Left ventricle myocardium superior (tissue), 1 donor: ENCODE measurements at regions not wholly inside any gene's neighbourhood (a gene's known extent, or its start where the extent isn't known, plus 50 kb on each side); places are given as distances from the start of the nearest gene placed in this dataset.
"Not testable (repeated sequence)": the region's sequence is repeated elsewhere in the genome, so short reads cannot be mapped to it uniquely, and the experiment has no call there.

Experiments
- ATAC-seq: fragments of 200-7000 bp; cut with Tn5 transposase; one replicate; pipeline ENCODE4 v1.9.1; 2020; ENCODE audit warnings: mild to moderate bottlenecking, moderate library complexity
- DNase-seq: peaks from one replicate; pipeline ENCODE4 v3.0.0-alpha.2; 2020
- intact Hi-C: fragments of 100-400 bp; cut with micrococcal nuclease; formaldehyde crosslinking; loops from one replicate; pipeline ENCODE4 v1.11.0; 2022
- donor health status: DM: no; HTN: yes; CAD: no; lungs with severe emphysema.

- no peak for ATAC-seq
- intact Hi-C loops = no loop called here
- no peak for DNase-seq
Observed at GRCh38 chr20:47860049-47860830, 75.0 kb upstream of the SULF2 start.

DNA sequence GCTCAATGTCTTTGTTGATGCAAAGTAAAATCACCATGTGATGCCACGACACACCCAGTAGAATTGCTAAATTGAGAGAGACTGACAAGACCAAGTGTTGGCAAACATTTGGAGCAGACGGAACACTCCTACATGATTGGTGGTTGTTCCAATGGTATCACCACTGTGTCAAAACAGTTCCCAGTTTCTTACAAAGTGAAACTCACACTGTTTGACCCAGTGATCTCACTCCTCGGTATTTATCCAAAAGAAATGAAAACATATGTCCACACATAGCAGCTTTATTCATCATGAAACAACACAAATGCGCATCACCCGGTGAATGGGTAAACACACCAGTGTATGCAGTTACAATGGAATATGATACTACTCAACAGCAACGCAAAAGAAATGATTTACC, 74.0 kb upstream of the SULF2 start:
- DNase-seq (no peak), ATAC-seq (peak; percentile 20)
- intact Hi-C loops = no loop called here

DNA sequence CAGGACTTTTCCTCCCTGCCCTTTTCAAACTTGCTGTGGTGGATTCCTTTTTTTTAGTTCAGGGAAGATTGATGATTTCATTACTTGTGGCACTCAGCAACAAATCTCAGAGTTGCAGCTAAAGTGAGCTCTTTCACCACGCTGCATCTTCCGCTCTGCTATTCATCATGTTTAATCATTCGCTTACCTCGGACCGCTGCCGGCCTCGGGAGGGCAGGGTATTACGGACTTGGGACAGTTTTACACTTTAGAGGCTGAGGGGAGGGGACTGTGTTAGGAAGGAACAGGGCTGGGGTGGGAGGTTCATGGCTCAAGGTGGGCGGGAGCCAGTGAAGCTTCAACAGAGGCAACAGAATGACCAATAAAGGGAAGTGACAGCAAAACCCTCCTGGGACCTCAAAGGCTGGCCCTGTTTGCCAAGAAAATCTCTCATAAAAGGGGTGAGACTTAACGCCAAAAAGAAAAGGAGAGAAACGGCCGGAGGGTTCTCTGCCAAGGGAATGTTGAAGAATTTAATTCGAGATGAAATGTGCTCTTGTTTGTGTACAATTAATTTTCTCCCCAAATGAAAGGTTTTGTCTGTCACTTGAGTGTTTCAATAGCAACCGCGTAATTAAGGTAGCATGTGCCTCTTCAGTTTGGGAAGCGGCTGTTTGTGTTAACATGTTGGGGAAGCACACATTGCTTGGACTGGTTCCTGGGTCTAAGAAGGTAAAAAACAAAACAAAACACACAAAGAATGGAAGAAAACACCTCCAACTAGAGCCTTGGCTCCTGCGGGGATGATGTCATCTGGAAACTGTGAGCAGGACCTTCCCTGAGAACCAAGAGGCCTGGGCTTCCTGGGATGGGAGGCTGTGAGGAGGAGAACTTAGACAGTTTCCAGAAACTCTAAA, 72.5 kb upstream of the SULF2 start:
- DNase-seq (no peak), ATAC-seq (peak; percentile 78)
- intact Hi-C loops = no loop called here

DNA sequence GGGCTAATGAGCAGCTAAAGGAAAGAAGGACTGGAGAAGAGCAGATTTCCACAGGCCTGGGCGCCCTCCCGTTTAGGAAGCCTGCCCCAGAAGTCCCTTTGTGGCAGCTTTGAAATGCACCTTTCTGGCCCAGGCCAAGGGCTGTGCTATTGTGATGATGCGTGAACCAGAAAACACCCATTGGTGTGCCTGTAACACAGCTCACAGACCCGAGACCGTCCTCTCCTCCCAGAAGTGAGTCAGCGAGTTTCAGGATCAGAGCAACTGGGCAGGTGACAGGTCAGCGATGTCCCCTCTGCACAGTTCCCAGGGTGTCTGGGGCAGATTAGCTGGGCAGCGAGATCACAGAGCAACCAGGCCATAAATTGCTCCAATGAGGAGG, 71.9 kb upstream of the SULF2 start:
- ATAC-seq (no peak), DNase-seq (no peak)
- intact Hi-C loops = no loop called here

GRCh38 chr20:47855799-47856198, 70.5 kb upstream of the SULF2 start:
- ATAC-seq = no peak
- DNase-seq = no peak
- intact Hi-C loops = no loop called here

DNA sequence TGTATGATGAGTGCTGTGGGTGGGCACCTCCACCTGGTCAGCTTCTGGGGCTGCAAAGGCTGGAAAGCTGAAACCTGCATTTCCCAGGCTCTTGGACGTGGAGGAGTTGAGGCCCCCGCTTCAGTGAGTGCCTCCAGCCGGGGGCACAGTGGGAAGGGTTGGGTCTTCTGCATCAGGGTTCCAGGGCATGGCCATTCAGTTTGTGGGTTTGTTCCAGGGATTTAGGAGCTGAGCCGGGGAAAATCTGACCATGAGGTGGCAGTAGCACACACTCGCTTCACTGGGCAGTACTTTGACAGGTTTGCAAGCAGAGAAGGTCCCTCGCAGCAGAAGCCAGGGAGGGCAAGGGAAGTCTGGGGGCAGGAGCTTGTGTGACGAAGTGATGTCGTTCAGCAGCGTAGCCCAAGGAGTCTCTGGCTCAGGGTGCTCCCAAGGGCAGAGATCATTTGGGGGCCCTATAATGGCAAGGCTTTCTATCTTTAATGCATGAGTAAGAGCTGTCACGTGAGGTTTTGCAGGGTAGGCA, 69.5 kb upstream of the SULF2 start:
- no peak for DNase-seq
- ATAC-seq = no peak
- intact Hi-C loops = no loop called here

GRCh38 chr20:47851774-47852173, 66.5 kb upstream of the SULF2 start:
- intact Hi-C loops = no loop called here
- DNase-seq (no peak), ATAC-seq (no peak)

DNA sequence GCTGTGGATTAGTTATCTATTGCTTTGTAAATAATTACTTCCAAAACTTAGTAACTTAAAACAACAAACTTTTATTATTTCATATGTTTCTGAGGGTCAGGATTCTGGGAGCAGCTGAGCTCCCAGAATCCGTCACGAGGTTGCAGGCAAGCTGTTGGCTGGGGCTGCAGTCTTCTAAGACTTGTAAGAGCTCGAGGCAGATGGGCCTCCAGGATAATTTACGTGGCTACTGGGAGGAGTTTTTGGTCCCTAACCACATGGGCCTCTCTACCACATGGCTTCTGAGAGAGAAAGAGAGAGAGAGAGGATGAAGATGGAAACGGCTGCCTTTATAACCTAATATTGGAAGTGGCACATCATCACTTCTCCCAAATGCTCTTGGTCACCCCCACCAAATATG, 64.9 kb upstream of the SULF2 start:
- DNase-seq (no peak), ATAC-seq (no peak)
- intact Hi-C loops = no loop called here

DNA sequence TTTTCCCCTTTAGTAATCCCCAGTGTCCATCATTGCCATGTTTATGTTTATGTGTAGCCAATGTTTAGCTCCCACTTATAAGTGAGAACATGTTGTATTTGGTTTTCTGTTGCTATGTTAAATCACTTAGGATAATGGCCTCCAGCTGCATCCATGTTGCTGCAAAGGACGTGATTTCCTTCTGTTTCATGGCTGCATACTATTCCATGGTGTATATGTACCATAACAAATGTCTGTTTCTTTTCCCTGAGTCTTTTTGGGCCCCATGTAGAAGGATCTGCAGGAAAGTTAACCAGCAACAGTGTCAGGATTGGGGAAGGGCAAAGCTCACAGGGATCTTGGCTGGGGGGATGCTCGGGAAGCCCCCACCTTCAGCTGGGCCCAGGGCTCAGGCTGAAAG, 64.3 kb upstream of the SULF2 start:
- no peak for DNase-seq
- ATAC-seq = no peak
- intact Hi-C loops = no loop called here

DNA sequence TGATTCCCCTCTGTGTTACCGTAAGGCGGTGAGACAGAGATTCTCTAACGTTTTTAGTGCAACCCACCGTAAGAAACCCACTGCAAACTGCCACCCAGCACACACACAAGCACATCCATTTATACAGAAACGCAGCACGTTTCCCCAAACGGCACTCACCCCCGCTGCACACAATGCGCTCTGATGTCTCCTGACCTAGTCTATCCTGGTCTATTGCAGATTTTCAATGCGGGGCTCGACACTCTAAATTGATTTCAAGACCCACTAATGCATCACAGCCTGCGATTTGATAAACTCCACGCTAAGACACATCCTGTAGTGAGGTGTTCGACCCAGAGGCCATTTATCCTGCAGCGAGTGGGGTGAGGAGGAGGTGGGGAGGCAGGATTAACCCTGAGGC, 63.7 kb upstream of the SULF2 start:
- intact Hi-C loops = no loop called here
- DNase-seq (no peak), ATAC-seq (no peak)

- ATAC-seq = peak; percentile 59
- intact Hi-C loops, DNase-seq: not testable (repeated sequence)
Observed at GRCh38 chr20:47848534-47848933, 63.3 kb upstream of the SULF2 start.

DNA sequence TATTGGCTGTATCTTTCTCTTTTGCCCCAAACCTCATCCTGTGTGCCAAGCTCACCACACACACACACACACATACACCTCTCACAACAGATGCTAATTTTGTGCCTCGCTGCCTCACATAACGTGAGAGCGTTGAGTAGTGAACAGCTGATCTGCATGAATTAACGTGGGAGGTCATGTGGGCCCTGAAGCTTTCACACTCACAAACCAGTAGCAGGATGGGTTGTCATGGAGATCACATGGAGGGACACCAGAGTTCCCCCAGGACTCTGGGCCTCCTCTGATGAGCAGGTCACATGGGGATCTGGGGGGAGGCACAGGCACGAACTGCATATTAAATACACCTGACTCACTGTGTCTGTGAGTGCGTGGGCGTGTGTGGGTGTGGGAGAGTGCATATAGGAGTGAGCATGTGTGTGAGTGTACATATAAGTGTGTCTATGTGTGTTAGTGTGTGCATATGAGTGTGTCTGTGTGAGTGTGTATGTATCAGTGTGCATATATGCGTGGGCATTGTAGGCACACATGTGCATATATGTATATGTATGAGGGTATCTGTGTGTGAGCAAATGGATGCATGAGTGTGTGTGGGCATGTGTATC, 62.7 kb upstream of the SULF2 start:
- no peak for DNase-seq
- intact Hi-C loops = no loop called here
- ATAC-seq = no peak

- ATAC-seq, intact Hi-C loops, DNase-seq: not testable (repeated sequence)
Observed at GRCh38 chr20:47847220-47847619, 61.9 kb upstream of the SULF2 start.

GRCh38 chr20:47846651-47847050, 61.4 kb upstream of the SULF2 start:
- ATAC-seq, intact Hi-C loops, DNase-seq: not testable (repeated sequence)

DNA sequence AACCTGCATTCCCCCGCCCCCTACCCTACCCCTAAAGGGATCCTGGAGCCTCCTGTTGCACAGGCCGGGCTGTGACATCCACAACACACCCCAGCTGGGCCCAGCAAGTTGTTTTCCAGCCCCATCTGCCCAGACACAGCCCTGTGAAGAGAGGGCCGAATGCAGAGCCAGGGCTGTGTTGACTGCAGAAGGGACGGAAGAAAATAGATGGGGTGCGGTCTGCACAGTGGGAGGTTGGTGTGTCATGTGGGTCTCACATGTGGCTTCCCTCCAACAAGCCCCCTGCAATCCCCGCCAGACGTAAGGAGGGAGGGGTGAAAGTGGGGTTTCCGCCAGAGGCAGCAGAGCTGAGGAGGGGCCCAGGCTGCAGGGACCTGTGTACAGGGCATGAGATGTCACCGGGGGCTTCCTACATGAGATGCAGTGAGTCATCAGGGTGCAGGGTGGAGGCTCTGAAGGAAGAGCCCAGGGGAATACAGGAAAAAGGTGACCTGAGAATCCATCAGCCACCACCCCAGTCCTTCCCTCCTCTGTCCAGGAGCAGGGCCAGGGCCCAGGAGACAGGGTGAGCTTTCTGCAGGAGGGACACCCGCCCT, 60.2 kb upstream of the SULF2 start:
- DNase-seq, ATAC-seq, intact Hi-C loops: not testable (repeated sequence)

- DNase-seq, ATAC-seq, intact Hi-C loops: not testable (repeated sequence)
Observed at GRCh38 chr20:47844568-47844906, 59.3 kb upstream of the SULF2 start.

- intact Hi-C loops = no loop called here
- no peak for DNase-seq
- no peak for ATAC-seq
Observed at GRCh38 chr20:47843886-47844567, 58.7 kb upstream of the SULF2 start.

DNA sequence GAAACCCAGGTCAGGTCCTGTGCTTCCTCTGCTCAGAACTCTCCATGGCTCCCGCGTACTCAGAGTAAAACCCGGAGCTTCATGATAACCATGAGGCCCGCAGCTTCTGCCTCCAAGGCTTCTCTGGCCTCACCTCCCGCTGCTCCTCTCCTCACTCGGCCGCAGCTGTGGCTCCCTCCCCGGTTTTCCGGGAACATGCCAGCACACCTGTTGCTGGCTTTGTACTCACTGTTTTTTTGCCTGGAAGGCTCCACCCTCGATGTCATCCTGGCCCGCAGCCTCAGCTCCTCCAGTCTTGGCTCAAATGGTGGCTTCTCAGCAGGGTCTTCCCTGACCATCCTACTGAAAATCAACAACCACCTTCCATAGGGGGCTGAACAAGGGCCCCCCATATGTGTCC, 57.7 kb upstream of the SULF2 start:
- intact Hi-C loops, ATAC-seq, DNase-seq: not testable (repeated sequence)

DNA sequence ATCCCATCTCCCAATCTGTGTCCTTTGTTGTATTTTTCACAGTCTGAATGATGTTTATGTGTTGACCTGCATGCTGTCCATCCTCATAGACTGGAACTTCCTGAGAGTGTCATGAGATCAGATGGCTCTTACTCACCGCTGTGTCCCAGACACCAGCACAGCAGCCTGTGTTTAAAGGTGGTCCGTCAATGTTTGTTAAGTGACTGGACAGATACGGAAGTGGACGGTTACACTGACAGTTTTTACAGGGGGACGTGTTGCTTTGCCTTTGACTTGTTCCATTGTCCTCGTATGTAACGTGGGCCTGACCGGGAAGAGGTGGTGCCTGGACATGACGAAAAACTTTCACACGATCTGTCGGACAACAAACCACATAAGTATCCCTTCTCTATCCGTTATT, 56.7 kb upstream of the SULF2 start:
- DNase-seq, intact Hi-C loops, ATAC-seq: not testable (repeated sequence)
